Testis (tissue), 2 donors: ENCODE measurements at regions not wholly inside any gene's neighbourhood (a gene's known extent, or its start where the extent isn't known, plus 50 kb on each side); places are given as distances from the start of the nearest gene placed in this dataset.

Source experiments
- CTCF ChIP-seq, 3 experiments: fragments of 450-650 bp in 2 of 3; fragments of 200-600 bp in 1 of 3; sonication (generic) in 1 of 3; IDR thresholded peaks; one replicate each; pipeline ENCODE4 v1.5.1; 2016 to 2019; ENCODE audit warnings: antibody characterized with exemption in 3 of 3, mild to moderate bottlenecking in 2 of 3, moderate library complexity in 1 of 3
- POLR2A ChIP-seq: fragments of 450-650 bp; IDR thresholded peaks from one replicate; pipeline ENCODE4 v1.6.1; 2017; ENCODE audit warnings: antibody characterized with exemption, mild to moderate bottlenecking, moderate library complexity

- TF ChIP-seq CTCF (IDR thresholded peaks at IDR 0.05) = no peak
- TF ChIP-seq POLR2A = no peak
Measured at GRCh38 chr18:76588601-76589226, 93.7 kb upstream of the ZNF516 start.
